ENCODE measurements at regions not wholly inside any gene's neighbourhood (a gene's known extent, or its start where the extent isn't known, plus 50 kb on each side); places are given as distances from the start of the nearest gene placed in this dataset.

- no peak for DNase-seq
- WGBS, 2 donors: 73 to 80% methylated on average over 4 of the region's 4 CpGs
- intact Hi-C loops (cut with DNase I): no loop called here
- Histone ChIP-seq H3K9me3 (no peaks in the 10 kb centered on the region), H3K27me3 (no peaks in the 10 kb centered on the region), H3K4me1 (no peaks in the 10 kb centered on the region), H3K27ac (no peak overlapping the region), H3K4me3 (no peak overlapping the region), H3K36me3 (no peaks in the 10 kb centered on the region)
- no peak for TF ChIP-seq CTCF (IDR thresholded peaks at IDR 0.05)
Measured at GRCh38 chr5:93236807-93237421, 344.1 kb downstream of the NR2F1-AS1 start.

- Histone ChIP-seq H3K4me1 (no peaks in the 10 kb centered on the region), H3K27ac (no peak overlapping the region), H3K9me3 (no peaks in the 10 kb centered on the region), H3K27me3 (no peaks in the 10 kb centered on the region), H3K36me3 (no peaks in the 10 kb centered on the region), H3K4me3 (no peak overlapping the region)
- 62 to 80% methylated on average over 1 of the region's 1 CpG for WGBS, 2 donors
- intact Hi-C loops (cut with DNase I): no loop called here
- TF ChIP-seq POLR2A (IDR thresholded peaks at IDR 0.05): no peak
- TF ChIP-seq CTCF (IDR thresholded peaks at IDR 0.05): no peak
- DNase-seq: no peak
Measured at GRCh38 chr5:93235761-93236160, 345.3 kb downstream of the NR2F1-AS1 start.

- intact Hi-C loops (cut with DNase I): no loop called here
- no peak for TF ChIP-seq POLR2A (IDR thresholded peaks at IDR 0.05)
- TF ChIP-seq CTCF (IDR thresholded peaks at IDR 0.05): no peak
- H3K9me3 ChIP-seq: no peaks in the 10 kb centered on the region
- no peaks in the 10 kb centered on the region for H3K36me3 ChIP-seq
- WGBS, 2 donors: 47 to 59% methylated on average over 1 of the region's 1 CpG
- no peak overlapping the region for H3K27ac ChIP-seq
- H3K27me3 ChIP-seq: no peaks in the 10 kb centered on the region
- no peak overlapping the region for H3K4me3 ChIP-seq
- no peaks in the 10 kb centered on the region for H3K4me1 ChIP-seq
- no peak for DNase-seq
Measured at GRCh38 chr5:93226202-93226735, 354.8 kb downstream of the NR2F1-AS1 start.

- 37% methylated on average over 1 of the region's 1 CpG for WGBS, 2 donors
- intact Hi-C loops (cut with DNase I): no loop called here
- Histone ChIP-seq H3K27ac (no peak overlapping the region), H3K9me3 (no peaks in the 10 kb centered on the region), H3K27me3 (no peaks in the 10 kb centered on the region), H3K4me1 (no peaks in the 10 kb centered on the region), H3K4me3 (no peak overlapping the region), H3K36me3 (no peaks in the 10 kb centered on the region)
- TF ChIP-seq POLR2A (IDR thresholded peaks at IDR 0.05) (no peak), CTCF (IDR thresholded peaks at IDR 0.05) (no peak)
- no peak for DNase-seq
Measured at GRCh38 chr5:93225748-93226147, 355.3 kb downstream of the NR2F1-AS1 start.

- Histone ChIP-seq H3K27ac (no peak overlapping the region), H3K4me3 (no peak overlapping the region), H3K36me3 (no peaks in the 10 kb centered on the region), H3K4me1 (no peaks in the 10 kb centered on the region), H3K9me3 (no peaks in the 10 kb centered on the region), H3K27me3 (no peaks in the 10 kb centered on the region)
- TF ChIP-seq CTCF (IDR thresholded peaks at IDR 0.05) (no peak), POLR2A (IDR thresholded peaks at IDR 0.05) (no peak)
- DNase-seq: no peak
- intact Hi-C loops (cut with DNase I): no loop called here
- WGBS, 2 donors: 76 to 86% methylated on average over 2 to 4 of the region's 4 CpGs
Measured at GRCh38 chr5:93224624-93225023, 356.4 kb downstream of the NR2F1-AS1 start.
